OCI-LY1 (cell line): ENCODE measurements at regions not wholly inside any gene's neighbourhood (a gene's known extent, or its start where the extent isn't known, plus 50 kb on each side); places are given as distances from the start of the nearest gene placed in this dataset.

ENCODE experiments used
- H2AFZ ChIP-seq: fragments of 200-600 bp; sonication (generic), shearing (Covaris generic); 2 replicates; pipeline ENCODE4 v1.6.0; 2014; ENCODE audit warnings: antibody characterized with exemption, mild to moderate bottlenecking, low read length
- H3F3A ChIP-seq: fragments of 200-600 bp; sonication (generic), shearing (Covaris generic); 2 replicates; pipeline ENCODE4 v1.6.0; 2014; ENCODE audit warnings: mild to moderate bottlenecking, antibody characterized with exemption, low read length, moderate library complexity; ENCODE audit not compliant: insufficient read depth
- H3K27ac ChIP-seq: fragments of 200-600 bp; sonication (generic); 2 replicates; pipeline ENCODE4 v1.5.1; 2014; ENCODE audit warnings: low read length, mixed run types, mild to moderate bottlenecking, low read depth; ENCODE audit not compliant: poor library complexity, severe bottlenecking
- H3K27me3 ChIP-seq: fragments of 200-600 bp; sonication (generic); 2 replicates; pipeline ENCODE4 v1.6.0; 2014; ENCODE audit warnings: antibody characterized with exemption, mild to moderate bottlenecking, low read length, moderate library complexity; ENCODE audit not compliant: insufficient read depth
- H3K36me3 ChIP-seq: fragments of 200-600 bp; sonication (generic); 2 replicates; pipeline ENCODE4 v1.6.1; 2014; ENCODE audit warnings: mild to moderate bottlenecking, antibody characterized with exemption, low read length, moderate library complexity, mixed read lengths; ENCODE audit not compliant: insufficient read depth
- H3K4me1 ChIP-seq: fragments of 200-600 bp; sonication (generic); 2 replicates; pipeline ENCODE4 v1.5.1; 2014; ENCODE audit warnings: mild to moderate bottlenecking, low read length, moderate library complexity; ENCODE audit not compliant: insufficient read depth, severe bottlenecking
- H3K4me2 ChIP-seq: fragments of 200-600 bp; sonication (generic), shearing (Covaris generic); 2 replicates; pipeline ENCODE4 v1.6.1; 2014; ENCODE audit warnings: low read length
- H3K4me3 ChIP-seq: fragments of 200-600 bp; sonication (generic); 2 replicates; pipeline ENCODE4 v1.5.1; 2014; ENCODE audit warnings: low read length, low read depth, mild to moderate bottlenecking, mixed read lengths; ENCODE audit not compliant: poor library complexity, severe bottlenecking
- H3K79me2 ChIP-seq: fragments of 200-600 bp; shearing (Covaris generic); 2 replicates; pipeline ENCODE4 v1.6.1; 2016; ENCODE audit warnings: mixed run types, low read length, mixed read lengths; ENCODE audit not compliant: insufficient read depth
- H3K9ac ChIP-seq: fragments of 200-600 bp; sonication (generic), shearing (Covaris generic); 2 replicates; pipeline ENCODE4 v1.6.1; 2014; ENCODE audit warnings: mild to moderate bottlenecking, low read length, mixed read lengths
- H3K9me2 ChIP-seq: fragments of 200-600 bp; sonication (generic), shearing (Covaris generic); 2 replicates; pipeline ENCODE4 v1.6.1; 2014; ENCODE audit warnings: low read depth, mild to moderate bottlenecking, low read length, mixed read lengths
- H3K9me3 ChIP-seq: fragments of 200-600 bp; shearing (Covaris generic); 2 replicates; pipeline ENCODE4 v1.6.1; 2014; ENCODE audit warnings: low read length, mixed read lengths
- H4K20me1 ChIP-seq: fragments of 200-600 bp; sonication (generic), shearing (Covaris generic); 2 replicates; pipeline ENCODE4 v1.6.0; 2016; ENCODE audit warnings: mild to moderate bottlenecking, low read length; ENCODE audit not compliant: insufficient read depth
- EZH2 ChIP-seq: fragments of 200-600 bp; sonication (generic), shearing (Covaris generic); IDR thresholded peaks from 2 replicates; pipeline ENCODE4 v1.8.0; 2017; ENCODE audit warnings: borderline replicate concordance, mixed run types, mild to moderate bottlenecking, antibody characterized with exemption, low read length, moderate library complexity, mixed read lengths
- TF ChIP-seq, protein P1 (sequence below): fragments of 200-600 bp; sonication (generic), shearing (Covaris generic); IDR thresholded peaks from 2 replicates; pipeline ENCODE4 v1.5.1; 2017; ENCODE audit warnings: mild to moderate bottlenecking, antibody characterized with exemption, low read length, moderate library complexity, mixed read lengths

DNA sequence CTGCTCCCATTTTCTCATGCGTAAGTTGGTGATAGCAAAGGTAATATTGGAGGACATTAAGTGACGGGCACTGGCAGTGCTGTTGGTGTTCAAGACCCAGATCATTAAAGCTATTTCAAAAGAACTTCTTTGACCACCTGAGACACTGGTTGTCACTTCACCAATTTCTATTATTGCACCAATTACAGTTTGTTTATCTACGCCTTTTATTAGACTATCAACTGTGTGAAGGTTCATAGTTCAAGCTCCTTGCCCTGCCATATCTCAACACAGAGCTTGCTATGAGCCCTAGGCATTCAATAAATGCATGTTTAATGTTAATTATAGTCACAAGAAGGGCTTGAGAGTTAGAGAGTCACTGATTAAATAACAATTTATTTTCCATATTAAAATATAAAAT, 778.7 kb upstream of the HS3ST1 start:
- H3K4me3 ChIP-seq: no peak overlapping the region
- no peaks in the 10 kb centered on the region for H3K36me3 ChIP-seq
- no peak overlapping the region for H3K9ac ChIP-seq
- no peaks in the 10 kb centered on the region for H4K20me1 ChIP-seq
- no peak overlapping the region for H2AFZ ChIP-seq
- H3K9me3 ChIP-seq: no peaks in the 10 kb centered on the region
- H3K4me2 ChIP-seq: no peak overlapping the region
- TF ChIP-seq, protein P1, sequence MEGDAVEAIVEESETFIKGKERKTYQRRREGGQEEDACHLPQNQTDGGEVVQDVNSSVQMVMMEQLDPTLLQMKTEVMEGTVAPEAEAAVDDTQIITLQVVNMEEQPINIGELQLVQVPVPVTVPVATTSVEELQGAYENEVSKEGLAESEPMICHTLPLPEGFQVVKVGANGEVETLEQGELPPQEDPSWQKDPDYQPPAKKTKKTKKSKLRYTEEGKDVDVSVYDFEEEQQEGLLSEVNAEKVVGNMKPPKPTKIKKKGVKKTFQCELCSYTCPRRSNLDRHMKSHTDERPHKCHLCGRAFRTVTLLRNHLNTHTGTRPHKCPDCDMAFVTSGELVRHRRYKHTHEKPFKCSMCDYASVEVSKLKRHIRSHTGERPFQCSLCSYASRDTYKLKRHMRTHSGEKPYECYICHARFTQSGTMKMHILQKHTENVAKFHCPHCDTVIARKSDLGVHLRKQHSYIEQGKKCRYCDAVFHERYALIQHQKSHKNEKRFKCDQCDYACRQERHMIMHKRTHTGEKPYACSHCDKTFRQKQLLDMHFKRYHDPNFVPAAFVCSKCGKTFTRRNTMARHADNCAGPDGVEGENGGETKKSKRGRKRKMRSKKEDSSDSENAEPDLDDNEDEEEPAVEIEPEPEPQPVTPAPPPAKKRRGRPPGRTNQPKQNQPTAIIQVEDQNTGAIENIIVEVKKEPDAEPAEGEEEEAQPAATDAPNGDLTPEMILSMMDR: no peak
- TF ChIP-seq EZH2: no peak
- H3F3A ChIP-seq: no peaks in the 10 kb centered on the region
- no peaks in the 10 kb centered on the region for H3K27me3 ChIP-seq
- no peak overlapping the region for H3K27ac ChIP-seq
- H3K9me2 ChIP-seq: no peaks in the 10 kb centered on the region
- no peaks in the 10 kb centered on the region for H3K4me1 ChIP-seq
- H3K79me2 ChIP-seq: no peaks in the 10 kb centered on the region

DNA sequence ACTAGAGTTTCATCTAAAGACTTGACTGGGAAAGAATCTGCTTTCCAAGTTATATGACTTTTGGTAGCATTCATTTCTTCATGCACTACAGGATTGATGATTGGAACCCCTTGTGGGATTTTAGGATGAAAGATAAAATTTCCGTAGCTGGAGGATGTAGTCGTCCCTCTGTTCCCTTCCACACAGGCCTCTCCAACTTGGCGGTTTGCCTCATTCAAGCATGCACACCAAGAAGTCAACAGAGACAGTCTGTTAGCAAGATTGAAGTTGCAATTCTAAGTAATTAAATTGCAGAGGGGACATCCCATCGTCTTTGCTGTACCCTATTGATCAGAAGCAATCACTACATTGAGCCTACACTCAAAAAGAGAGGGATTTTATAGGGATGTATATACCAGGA, 777.4 kb upstream of the HS3ST1 start:
- H3K4me3 ChIP-seq: no peak overlapping the region

DNA sequence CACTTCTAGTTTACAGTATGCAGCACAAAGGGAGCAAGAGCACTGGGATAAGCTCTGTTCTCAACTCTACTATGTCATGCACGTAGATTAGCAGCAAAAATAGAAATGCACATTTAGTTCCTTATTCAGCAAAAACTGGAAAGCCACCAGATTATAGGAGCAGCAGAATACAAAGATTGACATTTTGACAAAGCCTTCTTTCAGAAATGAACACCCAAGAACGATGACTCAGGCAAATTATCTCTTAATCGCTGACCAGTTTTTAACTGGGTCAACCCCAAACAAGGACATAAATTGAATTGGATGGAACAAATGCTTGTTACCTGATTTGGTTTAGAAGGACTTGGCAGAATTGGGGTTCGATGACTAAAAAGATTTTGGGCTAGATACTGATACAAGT, 775.3 kb upstream of the HS3ST1 start:
- Histone ChIP-seq H4K20me1 (no peaks in the 10 kb centered on the region), H3K4me2 (no peak overlapping the region), H3K9me2 (no peaks in the 10 kb centered on the region), H3K9me3 (no peaks in the 10 kb centered on the region), H3K9ac (no peak overlapping the region), H3K79me2 (no peaks in the 10 kb centered on the region), H3K27me3 (no peaks in the 10 kb centered on the region), H3F3A (no peaks in the 10 kb centered on the region), H3K36me3 (no peaks in the 10 kb centered on the region), H3K27ac (no peak overlapping the region), H2AFZ (no peak overlapping the region), H3K4me1 (no peaks in the 10 kb centered on the region), H3K4me3 (no peak overlapping the region)
- TF ChIP-seq, protein P1: no peak
- no peak for TF ChIP-seq EZH2

More for the DNA sequence above, 777.4 kb upstream of the HS3ST1 start:
- Histone ChIP-seq H3K4me1 (no peaks in the 10 kb centered on the region), H3K27ac (no peak overlapping the region), H2AFZ (no peak overlapping the region), H3K4me2 (no peak overlapping the region), H3K9me3 (no peaks in the 10 kb centered on the region), H3K27me3 (no peaks in the 10 kb centered on the region), H3K9me2 (no peaks in the 10 kb centered on the region), H3F3A (no peaks in the 10 kb centered on the region), H3K36me3 (no peaks in the 10 kb centered on the region), H4K20me1 (no peaks in the 10 kb centered on the region), H3K9ac (no peak overlapping the region), H3K79me2 (no peaks in the 10 kb centered on the region)
- TF ChIP-seq, protein P1: no peak
- TF ChIP-seq EZH2: no peak
